ENCODE measurements at regions not wholly inside any gene's neighbourhood (a gene's known extent, or its start where the extent isn't known, plus 50 kb on each side); places are given as distances from the start of the nearest gene placed in this dataset.

- TF ChIP-seq CTCF (conservative IDR thresholded peaks at IDR 0.05 in 1 of 2, IDR thresholded peaks at IDR 0.05 in 1 of 2; ENCODE audit: low read depth in 1 of 2, low read length in 2 of 2) (no peak), EZH2 (IDR thresholded peaks at IDR 0.05; ENCODE audit: low read length, missing control alignments) (no peak)
Observed at GRCh38 chr10:78703593-78703992, 365.2 kb upstream of the ZMIZ1 start.
